Stimulated activated CD4-positive, alpha-beta T cell treated with anti-CD3 and anti-CD28 coated beads, Interleukin-2, amount 100 ng/mL, for 24 hours (primary cell): ENCODE measurements at regions not wholly inside any gene's neighbourhood (a gene's known extent, or its start where the extent isn't known, plus 50 kb on each side); places are given as distances from the start of the nearest gene placed in this dataset.
"Not testable (repeated sequence)": the region's sequence is repeated elsewhere in the genome, so short reads cannot be mapped to it uniquely, and the experiment has no call there.

Source experiments
- DNase-seq, 2 donors: peaks; one replicate each; pipeline ENCODE4 v3.0.0-alpha.2; 2020

DNA sequence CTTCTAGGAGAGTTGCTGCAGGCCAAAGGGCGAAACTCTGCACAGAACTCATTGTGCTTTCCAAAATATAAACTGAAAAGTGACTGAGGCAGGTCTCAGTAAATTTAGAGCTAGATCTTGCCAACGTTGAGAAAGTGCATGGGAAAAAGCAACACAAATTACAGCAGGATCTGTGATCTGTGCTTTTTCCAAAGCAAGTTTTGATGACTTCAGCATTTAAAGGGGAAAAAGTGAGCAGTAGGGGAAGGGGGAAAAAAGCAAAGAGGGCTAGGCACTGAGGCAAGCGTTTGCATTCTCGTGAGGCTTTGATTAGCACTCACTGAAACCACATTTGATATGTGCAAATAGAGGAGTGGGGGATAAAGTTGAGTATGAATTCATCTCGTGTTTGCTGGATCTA lies 351.5 kb upstream of the NPAP1 start:
- not testable (repeated sequence) for DNase-seq

DNA sequence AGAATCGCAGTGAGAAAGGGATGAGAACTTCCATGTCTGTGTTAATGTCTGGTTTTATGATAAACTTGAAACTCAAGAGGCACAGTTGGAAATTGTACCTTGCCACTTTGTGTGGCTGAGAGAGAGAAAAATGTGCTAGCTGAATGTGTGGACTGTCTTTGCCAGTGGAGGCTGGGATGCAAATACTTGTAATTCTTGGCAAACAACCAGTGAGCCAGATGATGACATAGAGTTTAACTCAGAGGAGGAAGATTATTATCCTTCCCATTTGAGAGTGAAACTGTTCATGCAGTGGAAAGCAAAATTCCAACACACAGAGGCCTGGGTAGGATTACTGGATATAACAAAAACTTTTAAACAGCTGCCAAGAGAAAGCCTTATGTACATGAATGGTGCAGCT lies 349.1 kb upstream of the NPAP1 start:
- not testable (repeated sequence) for DNase-seq

DNA sequence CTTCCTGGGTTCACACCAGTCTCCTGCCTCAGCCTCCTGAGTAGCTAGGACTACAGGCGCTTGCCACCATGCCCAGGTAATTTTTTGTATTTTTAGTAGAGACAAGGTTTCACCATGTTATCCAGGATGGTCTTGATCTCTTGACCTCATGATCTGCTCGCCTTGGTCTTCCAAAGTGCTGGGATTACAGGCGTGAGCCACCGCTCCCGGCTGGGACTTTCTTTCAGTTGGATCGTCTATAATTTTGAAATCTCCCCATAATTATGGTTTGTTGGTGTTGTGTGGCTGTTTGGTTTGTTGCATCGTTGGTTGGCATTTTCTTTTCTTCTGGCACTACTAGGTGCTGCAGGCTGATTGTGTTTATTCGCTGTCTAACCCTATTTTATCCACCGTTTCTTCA lies 343.6 kb upstream of the NPAP1 start:
- DNase-seq, result not testable (repeated sequence)

DNA sequence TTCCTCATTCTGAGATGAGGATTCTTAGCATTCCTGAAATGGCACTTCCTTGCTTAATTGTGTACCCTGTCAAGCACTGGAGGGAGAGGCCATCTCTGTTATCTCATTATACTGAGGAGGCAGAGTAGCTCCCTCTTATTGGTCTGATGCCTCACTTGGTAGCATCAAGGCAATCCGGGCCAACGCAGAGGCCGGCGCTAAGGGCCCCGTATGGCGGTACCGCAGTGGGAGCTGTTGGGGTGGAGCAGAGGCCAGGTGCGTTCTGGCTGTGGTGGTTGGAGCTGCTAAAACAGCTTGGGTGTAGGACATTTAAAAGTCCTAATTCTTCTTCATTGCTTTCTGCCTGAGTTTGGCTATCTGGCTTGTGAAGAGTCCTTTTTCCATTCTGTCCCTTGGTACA lies 333.7 kb upstream of the NPAP1 start:
- not testable (repeated sequence) for DNase-seq

DNA sequence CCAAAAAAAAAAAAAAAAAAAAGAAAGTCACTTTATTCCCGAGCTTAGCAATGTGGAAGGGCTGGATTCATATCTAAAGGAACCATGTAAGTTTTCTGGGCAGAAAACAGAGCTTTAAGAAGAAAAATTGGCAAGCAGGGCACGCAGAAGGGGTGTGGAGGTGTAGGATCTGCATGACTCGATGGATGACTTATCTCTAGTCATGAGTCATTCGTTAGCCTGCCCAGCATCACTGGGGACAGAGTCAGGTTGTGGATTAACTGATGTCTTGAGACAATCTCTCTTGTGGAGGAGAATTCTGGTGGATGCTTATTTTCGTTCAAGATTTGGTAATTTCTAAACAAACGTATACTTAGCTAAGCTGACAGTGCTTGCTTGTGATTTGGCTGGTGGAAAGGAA lies 322.8 kb upstream of the NPAP1 start:
- not testable (repeated sequence) for DNase-seq

DNA sequence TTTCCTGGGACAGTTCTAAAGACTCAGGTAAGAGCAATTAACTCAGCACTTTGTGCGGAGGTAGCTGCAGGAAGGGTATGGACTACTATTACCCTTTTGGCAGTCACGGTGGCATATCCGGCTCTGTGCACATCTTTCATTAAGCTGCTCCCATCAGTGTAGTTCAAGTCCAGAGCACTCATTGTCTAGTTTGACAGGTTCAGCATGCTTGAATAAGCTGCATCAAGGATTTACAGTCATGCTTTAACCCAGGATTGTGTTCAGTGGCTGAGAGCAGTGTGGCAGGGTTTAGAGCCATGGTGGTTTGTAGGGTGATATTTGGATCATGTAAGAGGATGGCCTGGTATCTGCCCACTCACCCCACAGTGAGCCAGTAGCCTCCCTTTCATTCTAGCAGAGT lies 294.5 kb upstream of the NPAP1 start:
- DNase-seq, result not testable (repeated sequence)

DNA sequence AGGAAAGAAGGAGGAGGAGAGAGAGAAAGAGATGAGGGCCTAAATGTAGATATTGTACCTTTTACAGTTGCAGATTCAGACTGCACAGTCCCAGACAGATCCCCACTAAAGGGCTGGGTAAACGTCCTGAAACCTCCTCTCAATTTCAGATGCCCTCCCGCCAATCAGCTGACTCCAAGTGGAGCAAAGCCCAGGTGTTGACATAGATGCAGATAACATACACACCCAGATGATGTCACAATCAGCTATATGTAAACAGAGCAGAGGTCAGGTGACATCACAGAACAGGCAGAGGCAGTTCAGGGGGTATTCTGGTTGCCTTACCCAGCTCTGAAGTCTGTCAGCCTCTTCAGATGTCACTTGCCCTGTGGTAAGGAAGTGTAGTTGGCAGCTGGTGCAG lies 290.3 kb upstream of the NPAP1 start:
- not testable (repeated sequence) for DNase-seq

DNA sequence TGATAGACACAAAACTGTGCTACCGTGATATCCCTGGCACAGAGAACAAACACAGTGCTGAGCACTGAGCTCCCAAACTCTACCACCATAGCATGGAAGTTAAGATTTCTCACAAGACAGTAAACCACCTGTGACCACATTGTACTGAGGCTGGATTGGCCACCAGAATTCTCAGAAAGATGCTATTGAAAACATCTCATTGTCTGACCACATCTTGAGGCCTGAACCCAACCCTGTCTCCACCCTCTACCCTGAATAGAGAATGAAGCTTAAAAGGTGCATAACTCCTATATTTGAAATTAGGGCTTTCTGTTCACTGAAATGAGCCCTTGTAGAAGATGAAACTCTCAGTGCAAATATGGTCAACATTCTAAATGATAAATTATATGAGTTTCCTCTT lies 281.3 kb upstream of the NPAP1 start:
- no peak for DNase-seq

DNA sequence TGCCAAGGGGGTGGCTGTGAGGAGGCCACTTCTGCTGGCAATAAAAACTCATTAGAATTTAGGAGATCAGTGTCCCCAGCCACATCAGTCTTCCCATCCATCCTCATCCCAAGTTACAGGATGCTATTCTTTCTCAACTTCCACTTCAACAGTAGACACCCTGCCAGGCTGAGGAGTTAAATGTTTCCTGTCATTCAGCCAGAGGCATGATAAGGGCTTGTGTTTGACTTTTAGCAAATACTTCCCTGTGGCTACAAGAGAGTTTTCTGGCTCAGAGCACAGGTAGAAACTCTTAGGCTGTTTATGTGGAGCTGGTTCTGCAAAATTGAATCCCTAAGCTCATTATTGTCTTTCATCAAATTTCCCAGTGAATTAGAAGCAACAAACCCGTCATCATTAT lies 262.9 kb upstream of the NPAP1 start:
- not testable (repeated sequence) for DNase-seq

DNA sequence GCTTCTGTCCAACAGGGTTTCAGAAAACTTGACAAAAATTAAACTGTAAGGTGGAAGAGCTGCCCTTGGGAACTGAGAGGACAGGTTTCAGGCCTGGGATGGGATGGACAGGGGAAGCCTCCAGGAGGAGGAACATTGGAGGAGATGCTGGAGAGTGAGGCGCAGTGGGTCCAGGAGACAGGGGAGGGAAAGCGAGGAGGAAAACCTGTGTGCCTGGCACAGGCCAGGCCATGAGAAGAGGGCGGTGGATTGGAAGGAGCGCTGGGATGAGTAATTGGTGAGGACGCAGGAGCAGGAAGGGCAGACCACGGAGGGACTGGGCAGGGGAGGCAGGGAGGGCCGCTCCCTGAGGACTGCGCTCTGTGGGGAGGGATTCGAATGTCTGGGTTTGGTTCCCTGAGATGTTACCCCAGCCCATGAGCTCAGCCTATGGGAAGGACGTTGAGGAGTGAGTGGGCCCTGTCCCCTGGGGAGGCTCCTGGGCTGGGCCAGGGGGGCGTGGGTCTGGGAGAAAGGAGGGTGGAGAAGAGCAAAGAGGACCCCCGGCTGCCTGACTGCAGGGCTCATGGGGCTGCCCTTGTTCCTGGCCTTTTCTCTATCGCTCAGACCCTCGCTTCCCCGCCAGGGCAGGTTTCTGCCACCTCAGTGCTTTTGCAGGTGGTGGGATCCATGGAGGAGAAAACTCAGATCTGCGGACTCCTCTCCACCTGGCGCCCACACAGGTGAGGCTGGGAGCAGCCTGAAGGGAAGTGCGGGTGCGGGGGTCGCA lies 249.1 kb upstream of the NPAP1 start:
- DNase-seq, result not testable (repeated sequence)

DNA sequence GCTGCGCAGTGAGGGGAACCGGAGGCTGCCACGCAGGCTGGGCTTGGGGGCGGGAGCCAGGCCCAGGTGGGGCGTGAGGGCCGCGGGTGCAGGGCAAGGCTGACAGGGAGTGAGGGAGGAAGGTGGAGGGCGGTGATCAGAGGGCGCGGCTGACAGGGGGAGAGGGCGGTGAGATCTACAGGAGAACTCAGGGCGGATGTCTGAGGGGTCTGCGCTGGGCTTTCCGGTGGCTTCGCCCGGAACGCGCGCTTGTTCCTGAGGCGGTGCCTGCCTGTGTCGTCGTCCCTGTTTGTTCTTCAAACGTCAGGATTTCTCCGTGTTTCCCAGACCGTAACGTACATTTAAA lies 248.5 kb upstream of the NPAP1 start:
- DNase-seq, result not testable (repeated sequence)

DNA sequence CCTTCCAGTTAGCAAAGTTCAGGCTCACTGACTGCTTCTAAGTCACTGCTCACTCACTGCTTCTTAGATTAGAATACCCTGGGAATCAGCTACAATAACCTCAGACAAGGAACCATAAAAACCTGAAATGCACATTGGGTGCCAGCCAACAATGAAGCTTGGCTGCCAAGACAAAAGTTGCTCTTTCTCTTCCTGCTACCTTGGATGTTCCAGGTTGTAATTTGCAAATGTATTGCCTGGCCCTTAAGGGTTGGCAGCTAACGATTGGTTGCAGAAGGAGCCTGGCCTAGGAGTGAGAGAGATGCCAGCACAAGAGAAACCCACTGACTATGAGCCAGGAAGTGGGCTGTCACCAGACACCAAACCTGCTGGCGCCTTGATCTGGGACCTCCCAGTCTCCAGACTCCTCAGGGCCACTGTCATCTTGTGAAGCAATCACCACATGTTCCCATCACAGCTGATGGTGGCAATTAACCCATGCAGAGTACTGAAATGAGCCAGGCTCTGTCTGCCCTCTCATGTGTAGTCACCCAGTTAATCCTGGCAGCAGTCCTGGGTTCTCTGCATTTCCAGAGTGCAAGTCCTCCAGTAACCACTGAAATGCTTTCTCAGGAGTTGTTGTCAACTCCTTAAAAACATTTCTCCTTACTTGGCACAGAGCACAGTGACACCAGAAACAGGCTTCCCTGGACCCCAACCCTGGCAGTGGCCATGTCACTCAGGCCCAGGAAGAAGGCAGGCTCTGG lies 240.3 kb upstream of the NPAP1 start:
- not testable (repeated sequence) for DNase-seq

DNA sequence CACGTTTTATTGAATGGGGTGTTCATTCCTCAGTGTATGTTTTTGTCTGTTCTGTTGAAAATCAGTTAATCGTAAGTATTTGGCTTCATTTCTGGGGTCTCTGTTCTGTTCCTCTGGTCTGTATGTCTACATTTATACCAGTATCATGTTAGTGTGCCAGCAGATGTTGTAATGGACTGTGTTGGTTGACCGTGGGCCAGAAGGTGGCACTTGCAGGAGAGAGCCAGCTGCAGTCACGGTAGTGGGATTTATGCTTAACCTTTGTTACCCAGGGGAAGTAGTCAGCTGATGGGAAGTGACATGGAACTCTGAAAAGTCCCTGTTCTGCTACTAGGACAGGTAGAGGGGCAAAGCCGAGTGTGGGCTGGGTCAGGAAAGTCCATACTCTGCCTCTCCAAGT lies 238.3 kb upstream of the NPAP1 start:
- not testable (repeated sequence) for DNase-seq

DNA sequence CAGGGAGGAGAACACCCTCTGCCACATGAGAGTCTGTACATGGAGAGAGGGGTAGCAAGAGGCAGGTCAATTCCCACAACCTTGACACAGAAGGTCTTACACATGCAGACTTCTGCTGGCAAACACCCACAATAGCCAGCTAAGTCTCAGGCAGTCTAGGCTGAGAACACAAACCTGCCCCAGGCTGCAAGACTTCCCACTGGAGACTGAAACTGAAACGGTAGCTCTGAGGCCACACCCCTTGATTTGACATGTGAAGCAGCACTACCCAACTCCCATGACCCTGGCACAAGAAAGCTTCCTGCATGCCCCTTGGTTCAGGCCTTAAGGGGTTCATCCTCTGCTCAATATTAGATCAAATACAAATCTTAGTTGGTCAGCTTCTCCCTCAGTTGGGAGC lies 237.8 kb upstream of the NPAP1 start:
- not testable (repeated sequence) for DNase-seq

DNA sequence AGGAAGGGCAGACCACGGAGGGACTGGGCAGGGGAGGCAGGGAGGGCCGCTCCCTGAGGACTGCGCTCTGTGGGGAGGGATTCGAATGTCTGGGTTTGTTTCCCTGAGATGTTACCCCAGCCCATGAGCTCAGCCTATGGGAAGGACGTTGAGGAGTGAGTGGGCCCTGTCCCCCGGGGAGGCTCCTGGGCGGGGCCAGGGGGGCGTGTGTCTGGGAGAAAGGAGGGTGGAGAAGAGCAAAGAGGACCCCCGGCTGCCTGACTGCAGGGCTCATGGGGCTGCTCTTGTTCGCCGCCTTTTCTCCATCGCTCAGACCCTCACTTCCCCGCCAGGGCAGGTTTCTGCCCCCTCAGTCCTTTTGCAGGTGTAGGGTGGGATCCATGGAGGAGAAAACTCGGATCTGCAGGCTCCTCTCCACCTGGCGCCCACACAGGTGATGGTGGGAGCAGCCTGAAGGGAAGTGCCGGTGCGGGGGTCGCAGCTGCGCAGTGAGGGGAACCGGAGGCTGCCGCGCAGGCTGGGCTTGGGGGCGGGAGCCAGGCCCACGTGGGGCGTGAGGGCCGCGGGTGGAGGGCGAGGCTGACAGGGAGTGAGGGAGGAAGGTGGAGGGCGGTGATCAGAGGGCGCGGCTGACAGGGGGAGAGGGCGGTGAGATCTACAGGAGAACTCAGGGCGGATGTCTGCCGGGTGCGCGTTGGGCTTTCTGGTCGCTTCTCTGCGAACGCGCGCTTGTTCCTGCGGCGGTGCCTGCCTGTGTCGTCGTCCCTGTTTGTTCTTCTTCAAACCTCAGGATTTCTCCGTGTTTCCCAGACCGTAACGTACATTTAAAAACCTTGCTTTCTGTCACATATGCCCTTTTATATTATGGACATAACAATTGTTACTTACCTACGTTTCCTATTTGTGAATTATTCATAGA lies 198.2 kb upstream of the NPAP1 start:
- DNase-seq, result not testable (repeated sequence)

DNA sequence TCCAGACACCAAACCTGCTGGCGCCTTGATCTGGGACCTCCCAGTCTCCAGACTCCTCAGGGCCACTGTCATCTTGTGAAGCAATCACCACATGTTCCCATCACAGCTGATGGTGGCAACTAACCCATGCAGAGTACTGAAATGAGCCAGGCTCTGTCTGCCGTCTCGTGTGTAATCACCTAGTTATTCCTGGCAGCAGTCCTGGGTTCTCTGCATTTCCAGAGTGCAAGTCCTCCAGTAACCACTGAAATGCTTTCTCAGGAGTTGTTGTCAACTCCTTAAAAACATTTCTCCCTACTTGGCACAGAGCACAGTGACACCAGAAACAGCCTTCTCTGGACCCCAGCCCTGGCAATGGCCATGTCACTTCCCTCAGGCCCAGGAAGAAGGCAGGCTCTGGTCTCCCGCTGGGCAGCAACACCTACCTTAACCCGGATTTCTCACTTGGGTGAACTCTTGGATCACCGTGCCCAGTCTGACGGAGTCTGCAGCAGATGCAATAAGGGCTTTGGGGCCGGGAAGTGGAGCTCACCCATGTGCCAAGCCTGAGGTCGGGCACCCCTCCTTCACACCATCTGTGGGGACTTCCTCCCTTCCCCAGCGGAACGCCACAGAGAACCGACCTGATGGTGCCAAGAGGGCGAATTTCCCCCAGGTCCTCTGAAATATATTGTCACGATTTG lies 189.5 kb upstream of the NPAP1 start:
- not testable (repeated sequence) for DNase-seq

DNA sequence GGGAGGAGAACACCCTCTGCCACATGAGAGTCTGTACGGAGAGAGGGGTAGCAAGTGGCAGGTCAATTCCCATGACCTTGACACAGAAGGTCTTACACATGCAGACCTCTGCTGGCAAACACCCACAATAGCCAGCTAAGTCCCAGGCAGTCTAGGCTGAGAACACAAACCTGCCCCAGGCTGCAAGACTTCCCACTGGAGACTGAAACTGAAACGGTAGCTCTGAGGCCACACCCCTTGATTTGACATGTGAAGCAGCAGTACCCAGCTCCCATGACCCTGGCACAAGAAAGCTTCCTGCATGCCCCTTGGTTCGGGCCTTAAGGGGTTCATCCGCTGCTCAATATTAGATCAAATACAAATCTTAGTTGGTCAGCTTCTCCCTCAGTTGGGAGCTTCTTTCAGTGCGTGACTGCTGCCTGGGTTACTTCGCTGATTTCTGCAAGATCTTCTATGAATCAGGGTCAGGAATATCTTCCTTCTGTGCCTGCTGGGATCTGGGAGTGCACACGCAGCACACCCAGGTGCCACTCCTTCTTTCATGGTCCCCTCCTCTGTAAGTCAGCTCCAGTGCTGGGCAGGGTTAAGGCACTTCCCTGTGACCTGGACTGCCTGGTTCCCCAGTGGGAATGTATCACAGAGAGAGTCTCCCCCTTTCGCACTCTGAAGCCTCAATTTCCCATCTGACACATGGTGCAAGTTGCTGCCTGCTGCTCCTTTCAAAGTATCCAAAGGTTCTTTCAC lies 187.2 kb upstream of the NPAP1 start:
- not testable (repeated sequence) for DNase-seq

DNA sequence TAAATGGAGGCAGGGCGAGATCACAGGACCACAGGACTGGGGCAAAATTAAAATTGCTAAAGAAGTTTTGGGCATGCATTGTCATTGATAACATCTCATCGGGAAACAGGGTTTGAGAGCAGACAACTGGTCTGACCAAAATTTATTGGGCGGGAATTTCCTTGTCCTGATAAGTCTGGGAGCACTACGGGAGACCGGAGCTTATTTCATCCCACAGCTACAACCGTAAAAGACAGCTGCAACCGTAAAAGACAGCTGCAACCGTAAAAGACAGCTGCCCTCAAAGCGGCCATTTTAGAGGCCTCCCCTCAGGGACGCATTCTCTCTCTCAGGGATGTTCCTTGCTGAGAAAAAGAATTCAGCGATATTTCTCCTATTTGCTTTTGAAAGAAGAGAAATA lies 170.4 kb upstream of the NPAP1 start:
- DNase-seq, result not testable (repeated sequence)

DNA sequence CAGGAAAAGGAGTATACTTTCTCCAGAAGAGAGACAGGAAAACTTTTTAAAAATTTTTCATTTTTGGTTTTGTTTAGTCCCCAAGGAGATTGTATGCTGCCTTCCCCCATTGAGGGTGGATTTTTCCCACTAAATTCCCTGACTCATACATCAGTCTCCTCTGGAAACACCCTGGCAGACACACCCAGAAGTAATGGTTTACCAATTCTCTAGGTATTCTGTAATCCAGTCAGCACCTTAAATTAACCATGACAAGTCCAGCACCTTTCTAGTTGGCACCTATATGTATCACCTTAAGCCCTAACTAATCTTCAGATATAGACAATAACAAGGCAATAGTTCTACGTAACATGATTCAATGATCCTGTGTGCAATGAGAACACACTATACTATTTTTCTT lies 165.9 kb upstream of the NPAP1 start:
- not testable (repeated sequence) for DNase-seq

DNA sequence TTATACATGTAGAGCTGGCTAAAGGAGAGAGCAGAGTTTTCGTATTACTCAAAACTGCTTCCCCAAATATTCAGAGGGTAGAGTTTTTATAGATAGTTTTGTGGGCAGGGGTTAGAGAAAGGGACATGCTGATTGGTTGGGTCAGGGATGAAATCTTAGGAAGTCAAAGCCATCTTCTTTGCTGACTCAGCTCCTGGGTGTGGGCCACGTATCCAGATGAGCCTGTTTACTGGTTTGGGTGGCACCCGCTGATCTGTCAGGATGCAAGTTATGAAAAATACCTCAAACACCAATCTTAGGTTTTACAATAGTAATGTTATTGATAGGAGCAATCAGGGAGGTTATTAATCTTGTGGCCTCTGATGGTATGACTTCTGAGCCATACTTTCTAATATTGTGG lies 164.0 kb upstream of the NPAP1 start:
- not testable (repeated sequence) for DNase-seq

DNA sequence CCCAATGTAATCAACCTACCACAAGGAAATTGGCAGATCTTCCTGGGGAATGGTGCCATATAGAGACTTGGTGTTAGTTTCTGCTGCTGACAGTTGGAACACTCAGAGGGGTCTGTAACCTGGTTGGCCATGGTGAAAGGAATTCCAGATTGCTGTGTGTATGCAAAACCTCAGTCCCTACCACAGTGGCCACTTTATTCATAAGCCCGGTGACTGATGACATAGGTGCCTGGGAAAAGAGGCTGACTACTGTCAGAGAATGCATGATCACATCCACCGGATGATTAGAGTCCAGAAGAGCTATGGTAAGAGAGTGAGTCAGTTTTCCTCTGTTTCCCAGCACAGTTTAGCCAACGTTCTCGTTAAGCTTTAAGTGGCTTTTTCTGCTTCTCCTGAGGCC lies 156.8 kb upstream of the NPAP1 start:
- DNase-seq, result not testable (repeated sequence)

DNA sequence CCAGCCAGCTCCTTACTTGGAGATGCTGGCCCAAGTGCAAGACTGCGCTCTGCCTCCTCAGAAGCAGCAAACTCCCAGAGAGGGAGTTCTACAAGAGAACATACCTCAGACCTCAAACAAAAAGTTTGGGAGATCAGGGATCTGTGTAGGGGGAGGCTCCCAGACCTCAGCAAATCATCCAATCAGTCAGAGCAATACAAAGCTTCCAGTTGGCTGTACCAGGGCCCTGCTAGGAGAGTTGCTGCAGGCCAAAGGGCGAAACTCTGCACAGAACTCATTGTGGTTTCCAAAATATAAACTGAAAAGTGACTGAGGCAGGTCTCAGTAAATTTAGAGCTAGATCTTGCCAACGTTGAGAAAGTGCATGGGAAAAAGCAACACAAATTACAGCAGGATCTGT lies 144.3 kb upstream of the NPAP1 start:
- DNase-seq, result not testable (repeated sequence)
